Tibial nerve (tissue), 4 donors: ENCODE measurements at regions not wholly inside any gene's neighbourhood (a gene's known extent, or its start where the extent isn't known, plus 50 kb on each side); places are given as distances from the start of the nearest gene placed in this dataset.
"Not testable (repeated sequence)": the region's sequence is repeated elsewhere in the genome, so short reads cannot be mapped to it uniquely, and the experiment has no call there.

Experiments
- DNase-seq, 2 donors: peaks; one replicate each; pipeline ENCODE4 v3.0.0-alpha.2; 2019; ENCODE audit warnings: low spot score in 2 of 2
- H3K27ac ChIP-seq, 4 donors: fragments of 200-600 bp; sonication (generic) in 3 of 4; one replicate each; pipeline ENCODE4 v1.5.1; 2017 to 2019; ENCODE audit warnings: mild to moderate bottlenecking in 1 of 4
- H3K27me3 ChIP-seq, 2 donors: fragments of 200-600 bp; sonication (generic) in 1 of 2; one replicate each; pipeline versions ENCODE4 v1.5.1 to v1.6.0; 2017 to 2019
- H3K36me3 ChIP-seq, 3 donors: fragments of 200-600 bp; sonication (generic); one replicate each; pipeline ENCODE4 v1.5.1; 2018 to 2019
- H3K4me1 ChIP-seq, 4 donors: fragments of 200-600 bp; sonication (generic) in 3 of 4; one replicate each; pipeline ENCODE4 v1.5.1; 2017 to 2019
- H3K4me3 ChIP-seq, 4 donors: fragments of 200-600 bp; sonication (generic) in 3 of 4; one replicate each; pipeline ENCODE4 v1.5.1; 2017 to 2019; ENCODE audit warnings: mild to moderate bottlenecking in 1 of 4, moderate library complexity in 1 of 4
- H3K9me3 ChIP-seq, 4 donors: fragments of 200-600 bp; sonication (generic) in 3 of 4; one replicate each; pipeline ENCODE4 v1.5.1; 2017 to 2019
- EP300 ChIP-seq, 2 donors: sonication (generic); formaldehyde crosslinking; IDR thresholded peaks; one replicate each; pipeline ENCODE4 v1.6.1; 2017; ENCODE audit warnings: antibody characterized with exemption in 2 of 2, mild to moderate bottlenecking in 1 of 2
- POLR2A ChIP-seq, 2 donors: fragments of 450-650 bp; IDR thresholded peaks; one replicate each; pipeline ENCODE4 v1.6.1; 2017; ENCODE audit warnings: antibody characterized with exemption in 2 of 2, mild to moderate bottlenecking in 2 of 2, moderate library complexity in 2 of 2
- WGBS, 2 donors: methylation state at CpG; one replicate each; pipeline ENCODE4 v1.1.5; 2018; 5-methylcytosine and 5-hydroxymethylcytosine counted together
- TF ChIP-seq, protein P1 (sequence below), 5 experiments: fragments of 200-600 bp in 3 of 5; fragments of 450-650 bp in 2 of 5; sonication (generic) in 3 of 5; IDR thresholded peaks; one replicate each; pipeline ENCODE4 v1.5.1; 2016 to 2019; ENCODE audit warnings: antibody characterized with exemption in 5 of 5, mild to moderate bottlenecking in 3 of 5, moderate library complexity in 2 of 5

- Histone ChIP-seq H3K27me3 (no peaks in the 10 kb centered on the region), H3K4me1 (no peaks in the 10 kb centered on the region), H3K36me3 (no peaks in the 10 kb centered on the region), H3K4me3 (no peak overlapping the region), H3K27ac (no peak overlapping the region), H3K9me3 (peaks cover 0 to 7% (median 0%) of the 10 kb centered on the region in 4 donors)
- TF ChIP-seq, protein P1, sequence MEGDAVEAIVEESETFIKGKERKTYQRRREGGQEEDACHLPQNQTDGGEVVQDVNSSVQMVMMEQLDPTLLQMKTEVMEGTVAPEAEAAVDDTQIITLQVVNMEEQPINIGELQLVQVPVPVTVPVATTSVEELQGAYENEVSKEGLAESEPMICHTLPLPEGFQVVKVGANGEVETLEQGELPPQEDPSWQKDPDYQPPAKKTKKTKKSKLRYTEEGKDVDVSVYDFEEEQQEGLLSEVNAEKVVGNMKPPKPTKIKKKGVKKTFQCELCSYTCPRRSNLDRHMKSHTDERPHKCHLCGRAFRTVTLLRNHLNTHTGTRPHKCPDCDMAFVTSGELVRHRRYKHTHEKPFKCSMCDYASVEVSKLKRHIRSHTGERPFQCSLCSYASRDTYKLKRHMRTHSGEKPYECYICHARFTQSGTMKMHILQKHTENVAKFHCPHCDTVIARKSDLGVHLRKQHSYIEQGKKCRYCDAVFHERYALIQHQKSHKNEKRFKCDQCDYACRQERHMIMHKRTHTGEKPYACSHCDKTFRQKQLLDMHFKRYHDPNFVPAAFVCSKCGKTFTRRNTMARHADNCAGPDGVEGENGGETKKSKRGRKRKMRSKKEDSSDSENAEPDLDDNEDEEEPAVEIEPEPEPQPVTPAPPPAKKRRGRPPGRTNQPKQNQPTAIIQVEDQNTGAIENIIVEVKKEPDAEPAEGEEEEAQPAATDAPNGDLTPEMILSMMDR (IDR thresholded peaks at IDR 0.05) = no peak
- TF ChIP-seq EP300 (IDR thresholded peaks at IDR 0.05) (no peak), POLR2A (IDR thresholded peaks at IDR 0.05) (no peak)
- no peak for DNase-seq
- WGBS, 2 donors = 90 to 95% methylated on average over 5 of the region's 5 CpGs
These were observed 77.5 kb upstream of the TCF4 start for GRCh38 chr18:55665506-55665905.

- H3K4me1 ChIP-seq, H3K36me3 ChIP-seq, H3K27ac ChIP-seq, H3K9me3 ChIP-seq, H3K27me3 ChIP-seq, H3K4me3 ChIP-seq, DNase-seq: not testable (repeated sequence)
- WGBS, 2 donors = 95 to 96% methylated on average over 29 to 39 of the region's 45 CpGs
These were observed 76.9 kb upstream of the TCF4 start for GRCh38 chr18:55664758-55665400.

DNA sequence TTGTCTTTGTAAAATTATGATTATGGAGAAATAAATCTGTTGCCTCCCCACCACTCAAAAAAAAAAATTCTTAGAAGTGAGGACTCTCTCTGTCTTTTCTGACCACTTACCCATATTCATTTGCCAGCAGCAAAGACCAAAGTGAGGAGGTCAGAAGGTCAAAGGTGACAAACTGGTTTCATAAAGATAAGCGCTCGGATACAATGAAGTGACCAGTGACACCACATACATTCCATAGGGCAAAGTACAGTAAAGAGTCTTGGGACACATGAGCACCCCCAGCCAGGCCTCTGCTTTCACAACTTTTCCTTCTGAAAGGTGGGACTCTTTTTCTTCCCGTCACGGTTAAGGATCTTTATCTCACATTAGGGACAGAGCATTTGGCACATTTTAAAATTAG, 75.9 kb upstream of the TCF4 start:
- no peaks in the 10 kb centered on the region for H3K36me3 ChIP-seq
- no peaks in the 10 kb centered on the region for H3K27me3 ChIP-seq
- no peak for TF ChIP-seq EP300 (IDR thresholded peaks at IDR 0.05)
- TF ChIP-seq, protein P1 (IDR thresholded peaks at IDR 0.05) = no peak
- no peak for TF ChIP-seq POLR2A (IDR thresholded peaks at IDR 0.05)
- no peak overlapping the region for H3K4me3 ChIP-seq
- no peak overlapping the region for H3K27ac ChIP-seq
- WGBS, 2 donors = 70 to 78% methylated on average over 4 of the region's 4 CpGs
- H3K4me1 ChIP-seq = no peaks in the 10 kb centered on the region
- H3K9me3 ChIP-seq = peaks cover 0 to 7% (median 0%) of the 10 kb centered on the region in 4 donors
- no peak for DNase-seq

DNA sequence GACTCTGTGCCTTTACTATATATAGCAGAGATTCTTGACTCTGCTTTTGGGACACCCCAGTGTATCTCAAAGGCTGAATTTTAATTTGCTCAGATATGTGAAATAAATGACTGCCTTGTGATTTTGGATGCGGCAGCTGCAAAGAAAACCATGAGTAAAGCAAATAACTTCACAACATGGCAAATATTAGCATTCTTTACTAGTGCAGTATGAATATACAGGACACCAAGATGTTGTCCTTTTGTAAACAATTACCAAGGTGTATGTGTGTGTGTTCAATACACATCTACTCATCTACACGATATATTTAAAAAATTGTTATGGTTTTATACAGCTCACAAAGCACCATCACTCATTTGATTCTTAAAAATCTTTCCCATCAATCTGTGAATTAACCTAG, 70.6 kb upstream of the TCF4 start:
- Histone ChIP-seq H3K27me3 (no peaks in the 10 kb centered on the region), H3K27ac (no peak overlapping the region), H3K4me3 (no peak overlapping the region), H3K36me3 (no peaks in the 10 kb centered on the region), H3K9me3 (no peaks in the 10 kb centered on the region), H3K4me1 (no peaks in the 10 kb centered on the region)
- TF ChIP-seq EP300 (IDR thresholded peaks at IDR 0.05) = no peak
- 84 to 92% methylated on average over 2 of the region's 2 CpGs for WGBS, 2 donors
- no peak for DNase-seq

- Histone ChIP-seq H3K27me3 (no peaks in the 10 kb centered on the region), H3K27ac (no peak overlapping the region), H3K9me3 (no peaks in the 10 kb centered on the region), H3K36me3 (no peaks in the 10 kb centered on the region), H3K4me1 (no peaks in the 10 kb centered on the region), H3K4me3 (no peak overlapping the region)
- 79 to 81% methylated on average over 4 of the region's 4 CpGs for WGBS, 2 donors
- DNase-seq = no peak
- TF ChIP-seq EP300 (IDR thresholded peaks at IDR 0.05) (no peak), POLR2A (IDR thresholded peaks at IDR 0.05) (no peak)
- TF ChIP-seq, protein P1 (IDR thresholded peaks at IDR 0.05) = no peak
These were observed 69.8 kb upstream of the TCF4 start for GRCh38 chr18:55657572-55658331.

- no peak overlapping the region for H3K4me3 ChIP-seq
- H3K4me1 ChIP-seq = no peaks in the 10 kb centered on the region
- H3K9me3 ChIP-seq = no peaks in the 10 kb centered on the region
- H3K36me3 ChIP-seq = no peaks in the 10 kb centered on the region
- TF ChIP-seq POLR2A (IDR thresholded peaks at IDR 0.05) (no peak), EP300 (IDR thresholded peaks at IDR 0.05) (no peak)
- TF ChIP-seq, protein P1 (IDR thresholded peaks at IDR 0.05) = no peak
- no peak overlapping the region for H3K27ac ChIP-seq
- DNase-seq = no peak
- H3K27me3 ChIP-seq = no peaks in the 10 kb centered on the region
These were observed 67.0 kb upstream of the TCF4 start for GRCh38 chr18:55654986-55655385.
